ENCODE measurements at regions not wholly inside any gene's neighbourhood (a gene's known extent, or its start where the extent isn't known, plus 50 kb on each side); places are given as distances from the start of the nearest gene placed in this dataset.

GRCh38 chr10:10326116-10326515, 691.6 kb upstream of the CELF2 start:
- Histone ChIP-seq H4K20me1 (ENCODE audit: insufficient read depth, low read length) (no peaks in the 10 kb centered on the region), H2AK5ac (ENCODE audit: low read depth, low read length) (no peak overlapping the region), H3K27ac (ENCODE audit: insufficient read depth, low read length) (no peak overlapping the region), H2AK9ac (replicated peaks; ENCODE audit: low read depth, low read length, poor library complexity) (no peak overlapping the region), H3K79me1 (ENCODE audit: low read depth in 1 of 2, low read length in 2 of 2) (no peaks in the 10 kb centered on the region), H3K9ac (ENCODE audit: low read depth, low read length) (no peak overlapping the region), H2BK15ac (ENCODE audit: low read depth, low read length) (no peak overlapping the region), H3K4ac (ENCODE audit: low read depth, low read length) (no peak overlapping the region), H2BK5ac (ENCODE audit: low read depth, low read length, poor library complexity, severe bottlenecking) (no peak overlapping the region), H3K18ac (ENCODE audit: low read depth, low read length) (no peak overlapping the region), H3K23ac (ENCODE audit: low read depth, low read length) (no peak overlapping the region), H4K91ac (ENCODE audit: insufficient read depth, low read depth, low read length) (no peak overlapping the region), H3K4me1 (ENCODE audit: control insufficient read depth, insufficient read depth, low read length) (0 out of 2 replicates have a peak, but pooled peaks cover 3% of the 10 kb centered on the region), H2BK120ac (ENCODE audit: low read depth, low read length) (no peak overlapping the region), H3K4me3 (ENCODE audit: insufficient read depth, low read depth, low read length) (no peak overlapping the region), H3K9me3 (ENCODE audit: control insufficient read depth, insufficient read depth, low read length) (no peaks in the 10 kb centered on the region), H3K27me3 (ENCODE audit: control insufficient read depth, insufficient read depth, low read length) (no peaks in the 10 kb centered on the region), H4K5ac (ENCODE audit: low read depth, low read length) (no peak overlapping the region), H2BK20ac (ENCODE audit: low read depth, low read length) (no peak overlapping the region), H3K4me2 (ENCODE audit: low read depth, low read length) (no peak overlapping the region), H3K14ac (replicated peaks; ENCODE audit: low read depth, low read length) (no peak overlapping the region), H3K36me3 (ENCODE audit: control insufficient read depth, insufficient read depth, low read length) (no peaks in the 10 kb centered on the region), H4K8ac (ENCODE audit: low read depth in 2 of 2, low read length in 2 of 2) (no peak overlapping the region), H3K56ac (ENCODE audit: extremely low read depth, insufficient read depth, low read length) (no peak overlapping the region), H2AFZ (replicated peaks; ENCODE audit: low read length, poor library complexity) (no peak overlapping the region), H3K9me1 (ENCODE audit: insufficient read depth, low read length) (no peaks in the 10 kb centered on the region)
- TF ChIP-seq RCOR1 (IDR thresholded peaks at IDR 0.05; ENCODE audit: insufficient replicate concordance, low read length) (no peak), MAFK (IDR thresholded peaks at IDR 0.05; ENCODE audit: low read depth, low read length) (no peak), MXI1 (IDR thresholded peaks at IDR 0.05; ENCODE audit: borderline replicate concordance, low read depth, low read length) (no peak), ELK1 (IDR thresholded peaks at IDR 0.05; ENCODE audit: borderline replicate concordance, low read depth, low read length) (no peak), USF2 (IDR thresholded peaks at IDR 0.05; ENCODE audit: low read depth, low read length) (no peak), CEBPB (IDR thresholded peaks at IDR 0.05; ENCODE audit: low read depth, low read length) (no peak), CHD1 (IDR thresholded peaks at IDR 0.05; ENCODE audit: low read depth, low read length) (no peak), RAD21 (IDR thresholded peaks at IDR 0.05; ENCODE audit: low read length) (no peak), NFE2L2 (IDR thresholded peaks at IDR 0.05; ENCODE audit: low read depth, low read length) (no peak), SMC3 (IDR thresholded peaks at IDR 0.05; ENCODE audit: low read depth, low read length) (no peak), RFX5 (IDR thresholded peaks at IDR 0.05; ENCODE audit: low read depth, low read length) (no peak), MAZ (IDR thresholded peaks at IDR 0.05; ENCODE audit: borderline replicate concordance, low read depth, low read length) (no peak), FOS (IDR thresholded peaks at IDR 0.05; ENCODE audit: low read depth, low read length) (no peak), POLR2A (IDR thresholded peaks at IDR 0.05; ENCODE audit: low read depth, low read length) (no peak), CTCF (conservative IDR thresholded peaks at IDR 0.05; ENCODE audit: low read depth, low read length) (no peak), BHLHE40 (IDR thresholded peaks at IDR 0.05; ENCODE audit: low read depth, low read length) (no peak)
- intact Hi-C loops (cut with micrococcal nuclease) (no loop called here), in situ Hi-C loops (cut with MboI; ENCODE audit: low sequenced_read_pairs) (no loop called here), dilution Hi-C loops (cut with HindIII; ENCODE audit: low sequenced_read_pairs, unreplicated experiment) (no loop called here)
- ChIA-PET CTCF (interaction anchor here (0.8 kb wide), 1 partner anchor 9 kb away, joined by 3 read pairs; no protein-coding TSS in a partner anchor), POLR2A (ENCODE audit: unreplicated experiment) (no interaction called here)
- BruUV-seq (replicated peaks) = no TSS peak
- ATAC-seq (ENCODE audit: low read depth) = no peak
- peak; percentile 21 for DNase-seq
- no CpG with 5 or more reads among the region's 4 CpGs for WGBS, 2 experiments (ENCODE audit: extremely low coverage in 2 of 2, insufficient read length in 1 of 2)

All from IMR-90 (cell line).